Sciatic nerve (tissue), 2 donors: ENCODE measurements at regions not wholly inside any gene's neighbourhood (a gene's known extent, or its start where the extent isn't known, plus 50 kb on each side); places are given as distances from the start of the nearest gene placed in this dataset.

Source experiments
- ATAC-seq: fragments of 200-7000 bp; cut with Tn5 transposase; one replicate; pipeline ENCODE4 v1.9.1; 2020; ENCODE audit warnings: mild to moderate bottlenecking, moderate library complexity
- DNase-seq: peaks from one replicate; pipeline ENCODE4 v3.0.0-alpha.2; 2020; ENCODE audit warnings: low spot score
- intact Hi-C: fragments of 100-400 bp; cut with DNase I; formaldehyde crosslinking; loops from one replicate; pipeline ENCODE4 v1.14.2; 2022
- donor health status: DM: no; HTN: no; CAD: no.
- donor health status: DM: no; HTN: no; CAD: no.

GRCh38 chr2:196247976-196248280 is 76.5 kb upstream of the STK17B start:
- DNase-seq, result no peak
- intact Hi-C loops, result no loop called here
- no peak for ATAC-seq

- intact Hi-C loops, result no loop called here
- ATAC-seq, result peak; percentile 4
- no peak for DNase-seq
Measured at GRCh38 chr2:196248467-196249094, 77.2 kb upstream of the STK17B start.

GRCh38 chr2:196249171-196249570 is 77.8 kb upstream of the STK17B start:
- ATAC-seq, result no peak
- intact Hi-C loops, result no loop called here

GRCh38 chr2:196249860-196250259 is 78.5 kb upstream of the STK17B start:
- DNase-seq (no peak), ATAC-seq (no peak)
- intact Hi-C loops, result no loop called here

More at GRCh38 chr2:196249171-196249570, 77.8 kb upstream of the STK17B start:
- no peak for DNase-seq

- DNase-seq, result no peak
- intact Hi-C loops, result no loop called here
- no peak for ATAC-seq
Measured at GRCh38 chr2:196251132-196251531, 79.8 kb upstream of the STK17B start.

- ATAC-seq (no peak), DNase-seq (no peak)
- intact Hi-C loops, result no loop called here
Measured at GRCh38 chr2:196252408-196253115, 81.2 kb upstream of the STK17B start.

GRCh38 chr2:196253116-196253480 is 81.7 kb upstream of the STK17B start:
- intact Hi-C loops, result no loop called here
- no peak for ATAC-seq

GRCh38 chr2:196256585-196256984 is 85.2 kb upstream of the STK17B start:
- DNase-seq, result no peak
- ATAC-seq, result no peak
- intact Hi-C loops, result no loop called here

More at GRCh38 chr2:196253116-196253480, 81.7 kb upstream of the STK17B start:
- DNase-seq, result no peak

- intact Hi-C loops, result no loop called here
- ATAC-seq (no peak), DNase-seq (no peak)
Measured at GRCh38 chr2:196257086-196257485, 85.7 kb upstream of the STK17B start.

GRCh38 chr2:196258407-196258806 is 87.0 kb upstream of the STK17B start:
- no peak for DNase-seq
- no peak for ATAC-seq
- intact Hi-C loops, result no loop called here

- DNase-seq (no peak), ATAC-seq (no peak)
- intact Hi-C loops, result no loop called here
Measured at GRCh38 chr2:196259507-196260481, 88.4 kb upstream of the STK17B start.

GRCh38 chr2:196260546-196260945 is 89.2 kb upstream of the STK17B start:
- intact Hi-C loops, result no loop called here
- DNase-seq, result no peak
- ATAC-seq, result no peak

GRCh38 chr2:196262606-196263005 is 91.2 kb upstream of the STK17B start:
- DNase-seq (no peak), ATAC-seq (no peak)
- intact Hi-C loops, result no loop called here

- ATAC-seq (peak; percentile 85), DNase-seq (no peak)
- intact Hi-C loops, result no loop called here
Measured at GRCh38 chr2:196263181-196263747, 91.9 kb upstream of the STK17B start.

GRCh38 chr2:196266351-196266750 is 95.0 kb upstream of the STK17B start:
- intact Hi-C loops, result no loop called here
- ATAC-seq (no peak), DNase-seq (no peak)

GRCh38 chr2:196266855-196267254 is 95.5 kb upstream of the STK17B start:
- no peak for DNase-seq
- intact Hi-C loops, result no loop called here
- no peak for ATAC-seq

- DNase-seq (no peak), ATAC-seq (peak; percentile 13)
- intact Hi-C loops, result no loop called here
Measured at GRCh38 chr2:196268025-196268424, 96.6 kb upstream of the STK17B start.

GRCh38 chr2:196268538-196269338 is 97.4 kb upstream of the STK17B start:
- DNase-seq (no peak), ATAC-seq (peak; percentile 91)
- intact Hi-C loops, result no loop called here

GRCh38 chr2:196271795-196272194 is 100.4 kb upstream of the STK17B start:
- intact Hi-C loops, result no loop called here
- DNase-seq (no peak), ATAC-seq (no peak)
